HG02973 (cell line): ENCODE measurements at regions not wholly inside any gene's neighbourhood (a gene's known extent, or its start where the extent isn't known, plus 50 kb on each side); places are given as distances from the start of the nearest gene placed in this dataset.
"Not testable (repeated sequence)": the region's sequence is repeated elsewhere in the genome, so short reads cannot be mapped to it uniquely, and the experiment has no call there.

Experiments used
- ATAC-seq: cut with Tn5 transposase; IDR thresholded peaks from one replicate; pipeline ENCODE4 v1.9.1; 2021; ENCODE audit warnings: moderate library complexity; ENCODE audit not compliant: unreplicated experiment

- ATAC-seq: no peak
Measured at GRCh38 chr2:193847130-193847529, 1652.4 kb upstream of the TMEFF2 start.

DNA sequence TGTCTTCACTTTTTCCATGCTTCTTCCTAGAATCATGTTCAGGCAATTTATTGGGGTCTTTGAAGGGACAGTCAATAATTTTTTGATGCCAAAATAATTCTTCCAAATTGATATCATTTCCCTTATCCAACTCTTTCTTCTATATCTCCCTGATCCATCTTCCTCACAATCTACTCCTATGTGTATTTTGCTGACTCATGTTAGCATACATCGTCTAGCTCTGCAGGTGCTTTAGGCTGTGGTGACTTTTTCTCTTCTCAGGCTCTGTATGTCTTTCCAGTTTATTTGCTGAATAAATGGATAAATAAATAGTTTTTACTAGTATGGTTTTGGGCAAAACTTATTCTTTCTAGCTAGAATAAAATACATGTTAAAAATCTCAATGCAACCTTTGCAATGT, 1650.9 kb upstream of the TMEFF2 start:
- ATAC-seq: no peak

DNA sequence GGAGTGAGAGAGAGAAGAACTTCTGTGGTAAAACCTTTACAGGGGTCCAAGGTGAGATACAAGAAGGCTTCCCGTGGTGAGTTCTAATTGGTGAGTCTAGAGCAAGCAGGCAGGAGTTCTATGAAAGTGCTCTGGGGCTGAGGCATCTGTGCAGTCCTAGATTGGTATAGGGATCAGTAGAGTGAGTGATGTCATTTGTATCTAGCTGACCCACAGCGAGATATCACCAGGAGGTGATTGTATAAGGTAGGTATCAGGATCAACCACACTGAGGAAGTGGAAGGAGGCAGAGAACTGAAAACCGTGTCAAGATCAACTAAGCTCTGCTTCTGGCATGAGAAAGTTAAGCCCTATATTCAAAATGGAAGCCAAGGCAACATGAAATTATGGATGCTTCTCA, 1648.9 kb upstream of the TMEFF2 start:
- ATAC-seq: no peak

DNA sequence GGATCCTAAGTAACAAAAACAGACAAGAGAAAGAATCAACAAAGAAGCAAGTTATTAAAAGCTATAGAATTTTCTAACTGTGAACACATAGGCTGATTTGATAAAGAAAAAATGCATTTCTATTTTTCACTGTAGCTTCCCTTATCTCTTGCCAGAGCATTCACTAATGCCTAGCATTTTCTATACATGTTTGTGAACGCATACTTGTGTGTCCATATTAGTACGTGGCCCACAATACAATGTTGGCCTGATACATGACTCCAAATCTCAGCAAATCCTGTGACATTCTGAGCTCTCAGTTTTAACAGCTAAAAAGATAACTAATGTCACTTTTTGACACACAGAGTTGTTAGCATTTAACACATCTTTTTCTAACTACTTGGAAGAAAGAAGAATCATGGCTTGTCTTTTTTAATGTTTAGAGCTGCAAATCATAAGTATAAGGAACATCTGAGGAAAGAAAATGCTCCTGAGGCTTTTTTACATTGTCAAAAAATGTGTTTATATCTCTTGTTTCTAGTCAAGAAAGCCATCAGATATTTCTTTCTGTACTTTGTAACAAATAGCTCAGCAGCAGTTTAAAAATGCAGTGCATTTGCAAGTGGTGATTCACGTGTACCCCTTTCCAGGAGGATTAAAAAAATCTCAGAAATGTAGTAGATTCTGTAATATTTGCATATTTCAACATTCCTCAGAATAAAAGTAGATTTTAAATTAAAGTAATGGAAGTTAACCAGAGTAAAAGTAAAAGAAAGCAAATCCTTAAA, 1646.8 kb upstream of the TMEFF2 start:
- no peak for ATAC-seq

GRCh38 chr2:193837111-193837738, 1642.5 kb upstream of the TMEFF2 start:
- no peak for ATAC-seq

DNA sequence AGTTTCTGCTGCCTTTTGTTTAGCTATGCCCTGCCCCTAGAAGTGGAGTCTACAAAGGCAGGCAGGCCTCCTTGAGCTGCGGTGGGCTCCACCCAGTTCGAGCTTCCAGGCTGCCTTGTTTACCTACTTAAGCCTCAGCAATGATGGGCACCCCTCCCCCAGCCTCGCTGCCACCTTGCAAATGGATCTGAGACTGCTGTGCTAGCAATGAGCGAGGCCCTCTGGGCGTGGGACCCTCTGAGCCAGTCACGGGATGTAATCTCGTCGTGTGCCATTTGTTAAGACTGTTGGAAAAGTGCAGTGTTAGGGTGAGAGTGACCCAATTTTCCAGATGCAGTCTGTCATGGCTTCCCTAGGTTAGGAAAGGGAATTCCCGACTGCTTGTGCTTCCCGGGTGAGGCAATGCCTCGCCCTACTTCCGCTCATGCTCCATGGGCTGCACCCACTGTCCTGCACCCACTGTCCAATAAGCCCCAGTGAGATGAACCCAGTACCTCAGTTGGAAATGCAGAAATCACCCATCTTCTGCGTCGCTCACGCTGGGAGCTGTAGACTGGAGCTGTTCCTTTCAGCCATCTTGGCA, 1641.8 kb upstream of the TMEFF2 start:
- ATAC-seq: not testable (repeated sequence)

GRCh38 chr2:193833895-193834294, 1639.2 kb upstream of the TMEFF2 start:
- not testable (repeated sequence) for ATAC-seq

GRCh38 chr2:193824474-193824873, 1629.7 kb upstream of the TMEFF2 start:
- ATAC-seq: no peak

DNA sequence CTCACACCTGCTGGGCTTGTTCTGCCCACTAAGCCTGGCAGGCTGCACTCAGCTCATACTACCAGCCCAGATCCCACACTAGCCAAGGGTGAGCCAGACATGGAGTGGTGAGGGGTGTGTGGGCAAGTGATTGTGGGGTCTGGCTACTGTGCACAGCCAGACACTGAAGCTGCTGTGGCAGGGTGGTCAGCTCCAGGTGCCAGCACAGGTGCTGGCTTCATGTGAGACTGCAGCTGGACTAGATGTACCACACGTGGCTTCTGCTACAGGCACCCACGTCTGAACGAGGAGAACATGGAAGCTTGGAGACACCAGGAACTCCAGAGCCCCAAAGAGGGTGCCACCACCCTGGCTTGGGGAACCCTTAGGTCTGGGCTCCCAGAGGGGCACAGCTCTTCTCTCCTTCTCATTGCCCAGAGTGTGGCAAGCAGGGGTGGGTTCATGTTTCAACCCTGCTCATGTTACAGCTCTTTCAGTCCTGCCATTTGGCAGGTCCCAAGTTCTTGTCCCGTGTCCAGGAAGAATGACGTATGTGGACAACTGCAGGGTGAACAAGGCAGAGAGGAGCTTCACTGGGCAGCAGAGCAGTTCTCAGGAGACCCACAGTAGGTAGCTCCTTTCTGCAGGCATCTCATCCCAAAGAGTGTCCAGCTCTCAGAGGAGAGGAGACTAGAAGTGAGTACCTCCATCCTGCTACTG, 1624.2 kb upstream of the TMEFF2 start:
- ATAC-seq: no peak

DNA sequence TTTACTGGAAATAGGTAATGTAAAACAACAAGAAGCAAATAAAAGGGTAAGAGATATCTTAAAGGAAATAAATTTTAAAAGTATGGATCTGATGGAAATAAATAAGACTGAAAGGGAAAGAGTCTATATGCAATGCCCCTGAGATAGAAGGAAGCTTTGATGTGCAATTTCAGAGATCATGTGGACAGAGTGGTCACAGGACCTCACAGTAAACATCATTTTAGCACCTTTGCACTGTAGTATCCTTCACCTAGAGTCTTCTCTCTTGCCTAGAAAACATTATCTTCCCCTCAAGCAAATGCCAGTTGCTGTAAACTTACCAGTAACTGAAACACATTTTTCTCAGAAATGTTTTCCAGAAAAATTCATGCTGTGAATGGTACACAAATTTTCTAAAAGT, 1621.3 kb upstream of the TMEFF2 start:
- no peak for ATAC-seq

DNA sequence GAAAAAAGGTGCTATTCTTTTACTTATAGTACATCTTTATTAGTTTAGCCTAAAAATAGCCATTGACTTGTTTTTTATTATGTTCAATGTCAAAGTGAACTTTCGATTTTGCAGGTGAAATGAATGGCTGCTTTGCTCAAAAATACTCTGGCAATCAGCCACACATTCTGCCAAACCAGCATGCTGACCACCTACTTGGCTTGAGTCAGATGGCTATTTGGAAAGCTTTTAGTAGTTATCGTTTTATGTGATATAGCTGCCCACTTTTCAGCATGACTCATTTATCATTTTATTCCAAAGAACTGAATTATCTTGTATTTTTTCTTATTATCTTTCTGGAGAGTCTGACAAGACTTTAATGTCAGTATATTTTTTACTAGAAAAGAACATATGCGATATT, 1615.8 kb upstream of the TMEFF2 start:
- no peak for ATAC-seq

DNA sequence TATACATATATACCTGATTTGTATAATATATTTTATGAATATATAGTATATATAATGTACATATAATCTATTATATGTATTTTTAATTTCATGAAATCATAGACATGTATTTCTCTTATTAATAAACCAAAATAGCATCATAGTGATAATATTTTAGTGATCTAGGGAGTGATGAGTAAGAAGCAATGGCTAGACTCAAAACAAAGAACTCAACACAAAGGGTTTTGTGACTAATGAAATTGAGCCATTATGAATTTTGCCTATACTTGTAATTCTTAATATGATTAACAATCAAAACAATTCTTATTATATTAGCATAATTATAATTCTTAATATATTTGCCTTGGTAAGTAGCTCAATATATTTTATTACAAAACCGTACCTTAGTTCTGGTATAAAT, 1614.1 kb upstream of the TMEFF2 start:
- ATAC-seq: no peak

DNA sequence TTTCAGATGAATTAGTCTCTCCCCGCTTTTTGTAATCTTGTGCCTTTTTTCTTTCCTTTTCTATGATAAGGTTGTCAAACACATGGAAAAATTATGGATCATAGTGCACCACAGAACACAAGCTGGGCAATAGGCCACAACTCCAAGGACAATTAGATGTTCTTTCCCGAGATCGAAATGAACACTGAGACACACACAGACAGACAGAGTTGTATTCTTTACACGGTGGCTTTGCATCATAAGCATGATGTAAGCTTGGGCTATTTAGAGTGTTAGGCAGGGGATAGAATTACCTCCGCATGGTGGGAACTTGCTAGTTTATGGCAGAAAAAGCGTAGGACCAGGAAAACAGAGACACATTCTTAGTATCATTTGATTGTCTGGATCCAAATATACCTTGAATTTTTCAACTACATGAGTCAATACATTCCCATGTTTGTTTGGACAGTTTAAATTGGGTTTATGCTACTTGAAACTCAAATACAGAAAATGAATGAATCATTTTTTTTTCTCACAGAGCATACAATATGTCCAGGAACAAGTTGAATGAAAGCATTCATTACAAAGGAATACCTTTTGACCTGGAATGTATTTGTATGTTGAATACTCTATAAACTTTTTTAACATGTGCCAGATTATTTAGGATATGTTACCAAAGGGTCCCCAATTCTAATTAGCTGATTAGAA, 1611.5 kb upstream of the TMEFF2 start:
- ATAC-seq: no peak

- ATAC-seq: no peak
Measured at GRCh38 chr2:193796847-193797246, 1602.1 kb upstream of the TMEFF2 start.

DNA sequence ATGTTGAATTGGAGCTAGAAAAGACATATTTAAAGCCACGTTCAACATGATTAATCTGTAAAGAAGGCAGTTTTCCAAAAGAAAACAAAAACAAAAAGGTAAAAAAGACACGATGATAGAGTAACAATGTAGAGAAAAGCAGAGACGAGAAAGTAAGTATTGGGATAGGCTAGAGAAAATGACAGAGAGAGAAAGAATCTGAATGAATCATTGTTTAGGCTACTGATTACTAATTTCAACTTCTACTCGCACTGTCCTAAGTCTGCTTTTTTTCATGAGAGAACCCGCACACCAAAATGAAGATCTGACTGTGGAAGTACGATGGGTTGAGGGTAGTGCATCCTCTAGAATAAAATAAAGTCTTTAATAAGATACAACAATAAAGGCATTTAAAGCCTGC, 1599.2 kb upstream of the TMEFF2 start:
- ATAC-seq: no peak

- ATAC-seq: no peak
Measured at GRCh38 chr2:193783681-193784080, 1588.9 kb upstream of the TMEFF2 start.

GRCh38 chr2:193778293-193778692, 1583.6 kb upstream of the TMEFF2 start:
- no peak for ATAC-seq

DNA sequence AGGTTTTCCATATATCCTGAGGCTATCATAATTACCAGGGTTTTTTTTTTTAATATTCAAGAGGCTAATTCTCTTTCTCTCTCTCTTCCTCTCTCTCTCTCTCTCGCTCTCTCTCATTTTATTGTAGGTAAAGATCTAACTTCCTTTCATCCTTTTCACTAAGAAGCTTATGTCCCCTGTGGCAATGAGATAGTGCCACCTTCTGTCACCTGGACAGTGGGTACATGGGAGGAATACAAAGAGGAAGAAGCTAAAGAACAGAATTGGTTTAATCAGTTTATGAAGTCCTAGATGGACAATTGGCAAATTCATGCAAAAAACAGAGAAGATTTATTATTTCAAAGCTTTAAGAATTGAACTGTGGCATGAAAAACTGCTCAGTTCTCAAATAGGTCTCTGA, 1582.3 kb upstream of the TMEFF2 start:
- no peak for ATAC-seq

GRCh38 chr2:193774166-193774565, 1579.4 kb upstream of the TMEFF2 start:
- no peak for ATAC-seq

DNA sequence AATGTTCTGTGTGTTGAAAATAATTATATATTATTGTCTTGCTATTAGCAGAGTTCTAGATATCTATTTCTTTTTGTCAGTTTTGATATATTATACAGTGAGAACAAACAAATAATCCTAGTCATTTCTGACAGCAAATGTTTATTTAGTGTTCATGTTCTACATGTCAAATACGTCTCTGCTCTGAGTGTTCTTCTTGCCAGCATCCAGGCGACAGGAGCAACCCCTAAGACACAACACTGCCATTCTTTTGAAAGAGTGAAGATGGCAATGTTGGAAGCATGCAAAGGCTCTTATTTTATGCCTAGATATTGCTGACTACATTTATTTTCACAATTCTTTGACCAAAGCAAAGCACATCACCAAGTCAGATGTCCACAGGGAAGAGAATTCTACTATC, 1556.6 kb upstream of the TMEFF2 start:
- ATAC-seq: no peak

GRCh38 chr2:193749485-193749884, 1554.8 kb upstream of the TMEFF2 start:
- ATAC-seq: no peak
